K562 (cell line): ENCODE measurements at regions not wholly inside any gene's neighbourhood (a gene's known extent, or its start where the extent isn't known, plus 50 kb on each side); places are given as distances from the start of the nearest gene placed in this dataset.

Source experiments
- MLX ChIP-seq, 2 experiments: fragments of 450-650 bp in 1 of 2; sonication (generic) in 1 of 2; formaldehyde crosslinking; conservative IDR thresholded peaks; 2 replicates each; pipeline versions ENCODE4 v1.4.0 to v1.8.1; 2020 to 2022; ENCODE audit warnings: mild to moderate bottlenecking in 1 of 2, missing genetic modification reagents in 1 of 2
- ZNF699 ChIP-seq: fragments of 250-450 bp; sonication (Bioruptor Pico); IDR thresholded peaks from 2 replicates; pipeline ENCODE4 v1.8.0; 2021; ENCODE audit warnings: mild to moderate bottlenecking, moderate library complexity; ENCODE audit not compliant: insufficient replicate concordance

DNA sequence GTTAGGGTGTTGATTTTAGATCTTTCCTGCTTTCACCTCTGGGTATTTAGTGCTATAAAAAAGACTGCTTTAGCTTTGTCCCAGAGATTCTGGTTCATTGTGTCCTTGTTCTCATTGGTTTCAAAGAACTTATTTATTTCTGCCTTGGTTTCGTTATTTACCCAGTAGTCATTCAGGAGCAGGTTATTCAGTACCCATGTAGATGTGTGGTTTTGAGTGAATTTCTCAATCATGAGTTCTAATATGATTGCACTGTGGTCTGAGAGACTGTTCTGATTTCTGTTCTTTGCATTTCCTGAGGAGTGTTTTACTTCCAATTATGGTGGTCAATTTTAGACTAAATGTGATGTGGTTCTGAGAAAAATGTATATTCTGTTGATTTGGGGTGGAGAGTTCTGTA lies 167.1 kb upstream of the KYNU start:
- no peak for TF ChIP-seq MLX (CRISPR knock-in tag; conservative IDR thresholded peaks at IDR 0.05)
- TF ChIP-seq ZNF699 (CRISPR knock-in tag), result no peak
